Smooth muscle cell (in vitro differentiated cells): ENCODE measurements at regions not wholly inside any gene's neighbourhood (a gene's known extent, or its start where the extent isn't known, plus 50 kb on each side); places are given as distances from the start of the nearest gene placed in this dataset.

ENCODE experiments used
- DNase-seq: peaks from one replicate; lab custom pipeline; 2025; ENCODE audit not compliant: unreplicated experiment; lab: John Stamatoyannopoulos, UW
- H2AFZ ChIP-seq: fragments of 200-600 bp; sonication (generic); 2 replicates; pipeline ENCODE4 v1.6.0; 2016; ENCODE audit warnings: antibody characterized with exemption, low read depth, mild to moderate bottlenecking
- H3F3A ChIP-seq: fragments of 200-600 bp; sonication (generic); 2 replicates; pipeline ENCODE4 v1.6.0; 2017; ENCODE audit warnings: antibody characterized with exemption, low read depth
- H3K27ac ChIP-seq: fragments of 200-600 bp; sonication (generic); 2 replicates; pipeline ENCODE4 v1.5.1; 2016; ENCODE audit warnings: low read depth, mild to moderate bottlenecking
- H3K27me3 ChIP-seq: fragments of 200-600 bp; sonication (generic); 2 replicates; pipeline ENCODE4 v1.6.1; 2016; ENCODE audit warnings: low read depth, mild to moderate bottlenecking
- H3K36me3 ChIP-seq: fragments of 200-600 bp; sonication (generic); 2 replicates; pipeline ENCODE4 v1.5.1; 2016; ENCODE audit warnings: low read depth
- H3K4me1 ChIP-seq: fragments of 200-600 bp; sonication (generic); 2 replicates; pipeline ENCODE4 v1.5.1; 2016; ENCODE audit warnings: low read depth
- H3K4me2 ChIP-seq: fragments of 200-600 bp; sonication (generic); 2 replicates; pipeline ENCODE4 v1.6.0; 2016; ENCODE audit warnings: mild to moderate bottlenecking
- H3K4me3 ChIP-seq: fragments of 200-600 bp; sonication (generic); 2 replicates; pipeline ENCODE4 v1.5.1; 2016; ENCODE audit warnings: mild to moderate bottlenecking
- H3K79me2 ChIP-seq: fragments of 200-600 bp; sonication (generic); 2 replicates; pipeline ENCODE4 v1.6.0; 2016; ENCODE audit warnings: low read depth, mild to moderate bottlenecking
- H3K9ac ChIP-seq: fragments of 200-600 bp; sonication (generic); 2 replicates; pipeline ENCODE4 v1.6.0; 2016; ENCODE audit warnings: low read depth
- H3K9me3 ChIP-seq: fragments of 200-600 bp; sonication (generic); replicated peaks from 2 replicates; pipeline ENCODE4 v1.5.1; 2016; ENCODE audit warnings: low read depth
- H4K20me1 ChIP-seq: fragments of 200-600 bp; sonication (generic); 2 replicates; pipeline ENCODE4 v1.6.0; 2016; ENCODE audit warnings: low read depth
- CTCF ChIP-seq: fragments of 200-600 bp; sonication (generic); IDR thresholded peaks from 2 replicates; pipeline ENCODE4 v1.5.1; 2017; ENCODE audit warnings: borderline replicate concordance, mild to moderate bottlenecking, antibody characterized with exemption; ENCODE audit not compliant: insufficient read depth, poor library complexity, severe bottlenecking
- WGBS: methylation state at CpG from one replicate; pipeline ENCODE4 v1.1.7; 2016; ENCODE audit warnings: low lambda C conversion rate; 5-methylcytosine and 5-hydroxymethylcytosine counted together

- Histone ChIP-seq H3K4me2 (no peak overlapping the region), H4K20me1 (no peaks in the 10 kb centered on the region), H2AFZ (no peak overlapping the region), H3K36me3 (no peaks in the 10 kb centered on the region), H3K79me2 (no peaks in the 10 kb centered on the region), H3K27ac (no peak overlapping the region), H3F3A (no peaks in the 10 kb centered on the region), H3K9ac (no peak overlapping the region), H3K4me1 (no peaks in the 10 kb centered on the region), H3K9me3 (no peaks in the 10 kb centered on the region), H3K4me3 (no peak overlapping the region), H3K27me3 (peaks cover 20% of the 10 kb centered on the region)
- no peak for TF ChIP-seq CTCF
- DNase-seq, result no peak
- 82% methylated on average over 3 of the region's 3 CpGs for WGBS
Measured at GRCh38 chr2:20913491-20913890, 90.6 kb upstream of the LDAH start.

- H3K27ac ChIP-seq, result no peak overlapping the region
- peaks cover 22% of the 10 kb centered on the region for H3K27me3 ChIP-seq
- no peak overlapping the region for H3K9ac ChIP-seq
- no peaks in the 10 kb centered on the region for H3F3A ChIP-seq
- 79% methylated on average over 2 of the region's 2 CpGs for WGBS
- no peak for TF ChIP-seq CTCF
- H3K4me1 ChIP-seq, result no peaks in the 10 kb centered on the region
- H3K9me3 ChIP-seq, result no peaks in the 10 kb centered on the region
- H3K4me2 ChIP-seq, result no peak overlapping the region
- no peaks in the 10 kb centered on the region for H3K79me2 ChIP-seq
- no peak overlapping the region for H2AFZ ChIP-seq
- no peaks in the 10 kb centered on the region for H4K20me1 ChIP-seq
- no peak overlapping the region for H3K4me3 ChIP-seq
- no peak for DNase-seq
- no peaks in the 10 kb centered on the region for H3K36me3 ChIP-seq
Measured at GRCh38 chr2:20900052-20900636, 77.2 kb upstream of the LDAH start.

DNA sequence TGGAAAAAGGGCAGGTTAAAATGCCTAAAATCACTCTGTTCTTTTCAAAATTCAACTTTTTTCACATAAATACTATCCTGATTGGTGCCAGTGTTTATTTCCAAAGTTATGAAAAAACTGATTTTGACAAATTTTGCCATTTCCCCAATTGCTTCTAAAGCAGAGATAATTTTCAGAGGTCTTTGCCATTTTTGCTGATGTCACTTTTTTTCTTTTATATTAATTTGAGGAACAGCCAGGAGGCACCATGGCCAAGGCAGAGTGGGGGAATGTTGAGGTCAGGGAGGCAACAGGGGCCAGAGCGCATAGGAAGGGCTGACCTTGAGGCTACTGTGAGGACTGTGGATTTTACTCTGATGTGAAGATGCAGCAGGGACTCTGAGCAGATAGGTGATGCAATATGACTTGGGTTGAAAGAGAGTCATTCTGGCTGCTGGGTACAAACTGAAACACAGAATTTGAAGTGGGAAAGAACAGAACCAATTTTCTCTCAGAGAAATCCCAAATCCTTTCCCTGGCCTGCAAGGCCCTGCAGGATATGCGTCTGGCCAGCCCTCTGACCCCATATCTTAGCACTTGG lies 75.1 kb upstream of the LDAH start:
- Histone ChIP-seq H3K36me3 (no peaks in the 10 kb centered on the region), H3K4me3 (no peak overlapping the region), H3K27ac (no peak overlapping the region), H3K4me1 (no peaks in the 10 kb centered on the region), H3K27me3 (peaks cover 14% of the 10 kb centered on the region), H2AFZ (no peak overlapping the region), H4K20me1 (no peaks in the 10 kb centered on the region), H3K9me3 (no peaks in the 10 kb centered on the region), H3K79me2 (no peaks in the 10 kb centered on the region), H3K9ac (no peak overlapping the region), H3K4me2 (no peak overlapping the region), H3F3A (no peaks in the 10 kb centered on the region)
- WGBS, result 95% methylated on average over 2 of the region's 2 CpGs
- DNase-seq, result no peak
- TF ChIP-seq CTCF, result no peak

DNA sequence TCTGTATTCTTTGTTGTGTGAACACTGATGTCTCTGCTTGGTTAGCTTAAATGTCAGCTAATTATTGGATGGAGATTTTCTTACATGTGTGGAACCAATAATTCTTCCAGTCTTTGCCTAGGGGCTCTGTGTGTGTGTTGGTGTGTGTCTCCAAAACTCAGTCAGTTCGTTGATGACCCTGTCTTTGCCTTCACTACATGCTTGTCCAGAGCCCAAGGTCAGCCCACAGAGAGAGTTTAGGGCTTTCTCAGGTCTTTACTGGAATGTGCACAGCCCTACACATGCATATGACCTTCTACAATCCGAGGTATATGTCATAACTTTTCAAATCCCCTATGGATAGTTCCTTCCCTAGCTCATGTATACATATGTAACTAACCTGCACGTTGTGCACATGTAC lies 74.1 kb upstream of the LDAH start:
- peaks cover 14% of the 10 kb centered on the region for H3K27me3 ChIP-seq
- no peaks in the 10 kb centered on the region for H4K20me1 ChIP-seq
- DNase-seq, result no peak
- no peaks in the 10 kb centered on the region for H3K9me3 ChIP-seq
- no peak overlapping the region for H3K27ac ChIP-seq
- no peaks in the 10 kb centered on the region for H3F3A ChIP-seq
- TF ChIP-seq CTCF, result no peak
- H3K4me3 ChIP-seq, result no peak overlapping the region
- H3K4me2 ChIP-seq, result no peak overlapping the region
- H3K79me2 ChIP-seq, result no peaks in the 10 kb centered on the region
- H3K4me1 ChIP-seq, result no peaks in the 10 kb centered on the region
- 61% methylated on average over 3 of the region's 3 CpGs for WGBS
- H2AFZ ChIP-seq, result no peak overlapping the region
- no peak overlapping the region for H3K9ac ChIP-seq
- no peaks in the 10 kb centered on the region for H3K36me3 ChIP-seq
